ENCODE measurements at regions not wholly inside any gene's neighbourhood (a gene's known extent, or its start where the extent isn't known, plus 50 kb on each side); places are given as distances from the start of the nearest gene placed in this dataset.

- no peak for DNase-seq (ENCODE audit: low spot score)
These were observed 56.4 kb upstream of the F13A1 start for GRCh38 chr6:6376845-6377244.

- DNase-seq (ENCODE audit: low spot score), result no peak
These were observed 57.2 kb upstream of the F13A1 start for GRCh38 chr6:6377621-6378020.

- peak; percentile 26 for DNase-seq (ENCODE audit: low spot score)
These were observed 59.1 kb upstream of the F13A1 start for GRCh38 chr6:6379573-6379972.

GRCh38 chr6:6384520-6384919 lies 64.1 kb upstream of the F13A1 start:
- no peak for DNase-seq (ENCODE audit: low spot score)

GRCh38 chr6:6386010-6386409 lies 65.5 kb upstream of the F13A1 start:
- DNase-seq (ENCODE audit: low spot score), result no peak

- no peak for DNase-seq (ENCODE audit: low spot score)
These were observed 70.6 kb upstream of the F13A1 start for GRCh38 chr6:6390849-6391602.

GRCh38 chr6:6392214-6393068 lies 72.0 kb upstream of the F13A1 start:
- DNase-seq (ENCODE audit: low spot score), result no peak

- DNase-seq (ENCODE audit: low spot score), result no peak
These were observed 72.6 kb upstream of the F13A1 start for GRCh38 chr6:6393069-6393529.

- no peak for DNase-seq (ENCODE audit: low spot score)
These were observed 75.2 kb upstream of the F13A1 start for GRCh38 chr6:6395581-6396197.

- no peak for DNase-seq (ENCODE audit: low spot score)
These were observed 77.4 kb upstream of the F13A1 start for GRCh38 chr6:6397842-6398241.

- no peak for DNase-seq (ENCODE audit: low spot score)
These were observed 79.1 kb upstream of the F13A1 start for GRCh38 chr6:6399568-6399967.

GRCh38 chr6:6401401-6401800 lies 80.9 kb upstream of the F13A1 start:
- no peak for DNase-seq (ENCODE audit: low spot score)

- DNase-seq (ENCODE audit: low spot score), result no peak
These were observed 81.5 kb upstream of the F13A1 start for GRCh38 chr6:6402006-6402405.

- no peak for DNase-seq (ENCODE audit: low spot score)
These were observed 82.1 kb upstream of the F13A1 start for GRCh38 chr6:6402591-6402990.

GRCh38 chr6:6405031-6405430 lies 84.6 kb upstream of the F13A1 start:
- DNase-seq (ENCODE audit: low spot score), result peak; percentile 25

- DNase-seq (ENCODE audit: low spot score), result no peak
These were observed 85.7 kb upstream of the F13A1 start for GRCh38 chr6:6405997-6406714.

- no peak for DNase-seq (ENCODE audit: low spot score)
These were observed 86.2 kb upstream of the F13A1 start for GRCh38 chr6:6406715-6407070.

GRCh38 chr6:6407071-6407741 lies 86.7 kb upstream of the F13A1 start:
- no peak for DNase-seq (ENCODE audit: low spot score)

- peak; percentile 69 for DNase-seq (ENCODE audit: low spot score)
These were observed 89.1 kb upstream of the F13A1 start for GRCh38 chr6:6409397-6410030.

- DNase-seq (ENCODE audit: low spot score), result no peak
These were observed 90.7 kb upstream of the F13A1 start for GRCh38 chr6:6411115-6411514.

- DNase-seq (ENCODE audit: low spot score), result no peak
These were observed 91.8 kb upstream of the F13A1 start for GRCh38 chr6:6412221-6412620.
